ENCODE measurements at regions not wholly inside any gene's neighbourhood (a gene's known extent, or its start where the extent isn't known, plus 50 kb on each side); places are given as distances from the start of the nearest gene placed in this dataset.

DNA sequence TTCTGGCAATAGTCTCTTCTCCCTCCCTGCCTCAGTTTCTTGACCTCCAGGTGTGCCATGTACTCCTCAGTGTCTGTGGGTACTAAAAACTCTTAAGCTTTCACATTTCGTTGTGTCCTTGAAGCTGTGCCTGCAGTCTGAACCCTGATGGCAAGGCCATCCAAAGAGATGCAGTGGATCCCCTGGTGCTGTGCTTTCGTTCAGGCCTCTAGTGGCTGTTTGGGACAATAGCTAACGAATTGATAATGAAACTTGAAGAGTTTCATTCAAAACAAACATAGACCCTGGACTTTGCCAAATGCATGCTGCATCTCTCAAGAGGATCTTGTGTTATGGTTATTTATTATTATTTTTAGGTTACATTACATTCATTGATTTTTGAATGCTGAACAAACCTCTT lies 523.1 kb upstream of the FSIP2 start:
- Histone ChIP-seq H3K36me3 (ENCODE audit: control insufficient read depth, insufficient read depth, low read length) (no peaks in the 10 kb centered on the region), H3K27me3 (ENCODE audit: control insufficient read depth, insufficient read depth, low read length) (no peaks in the 10 kb centered on the region), H3K9me3 (ENCODE audit: control insufficient read depth, insufficient read depth, low read depth, low read length) (no peaks in the 10 kb centered on the region), H3K79me2 (ENCODE audit: control insufficient read depth, insufficient read depth, low read length) (no peaks in the 10 kb centered on the region), H3K27ac (ENCODE audit: insufficient read depth, low read length) (no peak overlapping the region), H4K20me1 (ENCODE audit: control insufficient read depth, extremely low read depth, insufficient read depth, low read length) (no peaks in the 10 kb centered on the region), H3K4me1 (ENCODE audit: control insufficient read depth, extremely low read depth, insufficient read depth, low read length) (no peaks in the 10 kb centered on the region), H2AFZ (ENCODE audit: low read length) (no peak overlapping the region), H3K4me3 (replicated peaks in 1 of 4; ENCODE audit: control extremely low read depth in 1 of 4, insufficient read depth in 1 of 4, low read depth in 3 of 4, low read length in 4 of 4) (no peak overlapping the region), H3K4me2 (ENCODE audit: extremely low read depth, insufficient read depth, low read length) (no peak overlapping the region), H3K9ac (ENCODE audit: insufficient read depth, low read length) (no peak overlapping the region)
- TF ChIP-seq EZH2 (IDR thresholded peaks at IDR 0.05; ENCODE audit: low read length, missing control alignments) = no peak
- TF ChIP-seq, protein P1, sequence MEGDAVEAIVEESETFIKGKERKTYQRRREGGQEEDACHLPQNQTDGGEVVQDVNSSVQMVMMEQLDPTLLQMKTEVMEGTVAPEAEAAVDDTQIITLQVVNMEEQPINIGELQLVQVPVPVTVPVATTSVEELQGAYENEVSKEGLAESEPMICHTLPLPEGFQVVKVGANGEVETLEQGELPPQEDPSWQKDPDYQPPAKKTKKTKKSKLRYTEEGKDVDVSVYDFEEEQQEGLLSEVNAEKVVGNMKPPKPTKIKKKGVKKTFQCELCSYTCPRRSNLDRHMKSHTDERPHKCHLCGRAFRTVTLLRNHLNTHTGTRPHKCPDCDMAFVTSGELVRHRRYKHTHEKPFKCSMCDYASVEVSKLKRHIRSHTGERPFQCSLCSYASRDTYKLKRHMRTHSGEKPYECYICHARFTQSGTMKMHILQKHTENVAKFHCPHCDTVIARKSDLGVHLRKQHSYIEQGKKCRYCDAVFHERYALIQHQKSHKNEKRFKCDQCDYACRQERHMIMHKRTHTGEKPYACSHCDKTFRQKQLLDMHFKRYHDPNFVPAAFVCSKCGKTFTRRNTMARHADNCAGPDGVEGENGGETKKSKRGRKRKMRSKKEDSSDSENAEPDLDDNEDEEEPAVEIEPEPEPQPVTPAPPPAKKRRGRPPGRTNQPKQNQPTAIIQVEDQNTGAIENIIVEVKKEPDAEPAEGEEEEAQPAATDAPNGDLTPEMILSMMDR (conservative IDR thresholded peaks at IDR 0.05 in 1 of 2, IDR thresholded peaks at IDR 0.05 in 1 of 2; ENCODE audit: low read depth in 1 of 2, low read length in 2 of 2) = no peak
- DNase-seq (ENCODE audit: low read depth in 2 of 2) = no peak

DNA sequence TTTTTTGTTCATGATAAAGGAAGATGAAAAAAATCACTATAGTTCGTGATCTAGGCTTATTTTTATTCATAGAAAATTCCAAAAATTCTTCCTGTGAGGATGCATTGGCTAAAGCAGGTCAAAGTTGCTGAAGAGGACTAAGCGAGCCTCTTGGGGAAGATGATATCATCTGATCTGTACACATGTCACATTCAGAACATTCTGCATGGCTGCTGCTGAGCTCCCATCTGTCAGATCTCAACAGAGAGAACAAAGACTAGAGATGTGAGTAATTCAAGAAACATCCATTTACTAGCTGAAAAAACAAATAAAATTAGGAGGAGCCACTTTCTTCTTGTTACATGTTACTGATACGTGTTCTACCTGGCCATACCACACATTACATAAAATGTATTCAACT lies 518.6 kb upstream of the FSIP2 start:
- Histone ChIP-seq H3K9me3 (ENCODE audit: control insufficient read depth, insufficient read depth, low read depth, low read length) (no peaks in the 10 kb centered on the region), H3K4me1 (ENCODE audit: control insufficient read depth, extremely low read depth, insufficient read depth, low read length) (no peaks in the 10 kb centered on the region), H2AFZ (ENCODE audit: low read length) (no peak overlapping the region), H3K27me3 (ENCODE audit: control insufficient read depth, insufficient read depth, low read length) (no peaks in the 10 kb centered on the region), H3K36me3 (ENCODE audit: control insufficient read depth, insufficient read depth, low read length) (no peaks in the 10 kb centered on the region), H3K9ac (ENCODE audit: insufficient read depth, low read length) (no peak overlapping the region), H4K20me1 (ENCODE audit: control insufficient read depth, extremely low read depth, insufficient read depth, low read length) (no peaks in the 10 kb centered on the region), H3K79me2 (ENCODE audit: control insufficient read depth, insufficient read depth, low read length) (no peaks in the 10 kb centered on the region), H3K4me2 (ENCODE audit: extremely low read depth, insufficient read depth, low read length) (no peak overlapping the region), H3K4me3 (replicated peaks in 1 of 4; ENCODE audit: control extremely low read depth in 1 of 4, insufficient read depth in 1 of 4, low read depth in 3 of 4, low read length in 4 of 4) (no peak overlapping the region), H3K27ac (ENCODE audit: insufficient read depth, low read length) (no peak overlapping the region)
- peak in 1 of 2 donors; percentile 21 for DNase-seq (ENCODE audit: low read depth in 2 of 2)
- TF ChIP-seq, protein P1 (conservative IDR thresholded peaks at IDR 0.05 in 1 of 2, IDR thresholded peaks at IDR 0.05 in 1 of 2; ENCODE audit: low read depth in 1 of 2, low read length in 2 of 2) = no peak
- no peak for TF ChIP-seq EZH2 (IDR thresholded peaks at IDR 0.05; ENCODE audit: low read length, missing control alignments)

DNA sequence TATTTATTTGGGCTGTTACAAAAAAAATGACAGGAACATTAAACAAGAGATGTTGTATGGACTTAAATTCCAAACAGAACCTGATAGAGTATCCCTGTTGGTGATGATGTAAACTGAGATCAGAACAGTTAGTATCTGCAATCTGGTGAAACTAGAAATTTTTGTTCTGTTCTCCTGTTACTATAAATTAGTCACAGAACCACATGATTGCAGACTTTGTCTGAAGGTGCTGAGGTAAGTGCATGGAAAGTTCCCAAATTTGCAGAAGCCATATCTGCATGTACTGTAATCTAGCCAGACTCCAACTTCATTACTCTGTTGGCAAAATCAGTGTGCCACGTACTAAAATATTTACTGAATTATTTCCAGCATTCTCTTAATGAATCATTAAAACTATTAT lies 516.3 kb upstream of the FSIP2 start:
- Histone ChIP-seq H3K79me2 (ENCODE audit: control insufficient read depth, insufficient read depth, low read length) (no peaks in the 10 kb centered on the region), H3K27me3 (ENCODE audit: control insufficient read depth, insufficient read depth, low read length) (no peaks in the 10 kb centered on the region), H3K36me3 (ENCODE audit: control insufficient read depth, insufficient read depth, low read length) (no peaks in the 10 kb centered on the region), H3K4me1 (ENCODE audit: control insufficient read depth, extremely low read depth, insufficient read depth, low read length) (no peaks in the 10 kb centered on the region), H3K9ac (ENCODE audit: insufficient read depth, low read length) (no peak overlapping the region), H3K4me2 (ENCODE audit: extremely low read depth, insufficient read depth, low read length) (no peak overlapping the region), H3K9me3 (ENCODE audit: control insufficient read depth, insufficient read depth, low read depth, low read length) (no peaks in the 10 kb centered on the region), H3K4me3 (replicated peaks in 1 of 4; ENCODE audit: control extremely low read depth in 1 of 4, insufficient read depth in 1 of 4, low read depth in 3 of 4, low read length in 4 of 4) (no peak overlapping the region), H3K27ac (ENCODE audit: insufficient read depth, low read length) (no peak overlapping the region), H2AFZ (ENCODE audit: low read length) (no peak overlapping the region), H4K20me1 (ENCODE audit: control insufficient read depth, extremely low read depth, insufficient read depth, low read length) (no peaks in the 10 kb centered on the region)
- DNase-seq (ENCODE audit: low read depth in 2 of 2) = peak in 1 of 2 donors; percentile 25
- no peak for TF ChIP-seq EZH2 (IDR thresholded peaks at IDR 0.05; ENCODE audit: low read length, missing control alignments)
- TF ChIP-seq, protein P1 (conservative IDR thresholded peaks at IDR 0.05 in 1 of 2, IDR thresholded peaks at IDR 0.05 in 1 of 2; ENCODE audit: low read depth in 1 of 2, low read length in 2 of 2) = no peak
